KMS-11 (cell line): ENCODE measurements at regions not wholly inside any gene's neighbourhood (a gene's known extent, or its start where the extent isn't known, plus 50 kb on each side); places are given as distances from the start of the nearest gene placed in this dataset.

Source experiments
- H2AFZ ChIP-seq: fragments of 200-600 bp; sonication (generic); 2 replicates; pipeline ENCODE4 v1.6.1; 2016; ENCODE audit warnings: antibody characterized with exemption, mixed run types, low read depth
- H3K27ac ChIP-seq: fragments of 200-600 bp; sonication (generic); 2 replicates; pipeline ENCODE4 v1.6.1; 2016; ENCODE audit warnings: mild to moderate bottlenecking, mixed run types
- H3K27me3 ChIP-seq: fragments of 200-600 bp; sonication (generic); 2 replicates; pipeline ENCODE4 v1.6.1; 2017; ENCODE audit warnings: mild to moderate bottlenecking, low read depth, mixed run types, moderate library complexity; ENCODE audit not compliant: insufficient read depth
- H3K36me3 ChIP-seq: fragments of 200-600 bp; sonication (generic); 2 replicates; pipeline ENCODE4 v1.6.1; 2017; ENCODE audit warnings: mild to moderate bottlenecking, mixed run types; ENCODE audit not compliant: insufficient read depth
- H3K4me1 ChIP-seq: fragments of 200-600 bp; sonication (generic); 2 replicates; pipeline ENCODE4 v1.6.1; 2016; ENCODE audit warnings: mild to moderate bottlenecking, low read depth, mixed run types; ENCODE audit not compliant: poor library complexity, severe bottlenecking
- H3K4me2 ChIP-seq: fragments of 200-600 bp; sonication (generic); 2 replicates; pipeline ENCODE4 v1.7.0; 2016; ENCODE audit warnings: mild to moderate bottlenecking, mixed run types
- H3K4me3 ChIP-seq: fragments of 200-600 bp; sonication (generic); IDR thresholded peaks from 2 replicates; pipeline ENCODE4 v1.6.1; 2017; ENCODE audit warnings: low read depth, low read length, mixed read lengths; ENCODE audit not compliant: insufficient read depth
- H3K79me2 ChIP-seq: fragments of 200-600 bp; sonication (generic); 2 replicates; pipeline ENCODE4 v1.6.1; 2016; ENCODE audit warnings: low read depth, mixed run types; ENCODE audit not compliant: insufficient read depth
- H3K9ac ChIP-seq: fragments of 200-600 bp; sonication (generic); 2 replicates; pipeline ENCODE4 v1.6.1; 2016; ENCODE audit warnings: mild to moderate bottlenecking, mixed run types
- H4K20me1 ChIP-seq: fragments of 200-600 bp; sonication (generic); 2 replicates; pipeline ENCODE4 v1.6.1; 2016; ENCODE audit warnings: mild to moderate bottlenecking, mixed run types; ENCODE audit not compliant: insufficient read depth
- TF ChIP-seq, protein P1 (sequence below): fragments of 200-600 bp; sonication (generic); conservative IDR thresholded peaks from 2 replicates; pipeline ENCODE4 v1.6.1; 2017; ENCODE audit warnings: low read depth, mild to moderate bottlenecking, antibody characterized with exemption, low read length, moderate library complexity, mixed read lengths

DNA sequence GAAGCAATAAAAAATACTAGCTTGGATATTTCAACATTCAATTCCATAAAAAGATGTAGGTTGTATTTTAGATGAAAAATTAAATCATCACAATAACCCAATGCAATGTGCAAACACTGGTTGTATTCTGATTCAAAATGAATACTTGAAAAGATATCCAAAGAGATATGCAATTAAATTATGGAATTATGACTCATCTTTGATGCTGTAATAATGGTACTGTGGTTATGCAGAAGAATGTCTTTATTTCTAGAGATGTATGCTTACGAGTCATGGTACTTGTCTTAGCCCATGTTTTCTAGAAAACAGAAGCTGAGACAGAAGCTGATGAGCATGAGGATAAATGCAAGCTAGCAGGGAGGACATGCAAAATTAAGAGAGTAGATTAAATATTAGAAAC, 1941.4 kb upstream of the NUDT12 start:
- Histone ChIP-seq H3K4me2 (no peak overlapping the region), H4K20me1 (no peaks in the 10 kb centered on the region), H3K9ac (no peak overlapping the region), H3K79me2 (no peaks in the 10 kb centered on the region), H3K4me1 (no peaks in the 10 kb centered on the region), H3K27me3 (no peaks in the 10 kb centered on the region), H3K36me3 (no peaks in the 10 kb centered on the region), H2AFZ (no peak overlapping the region), H3K27ac (no peak overlapping the region), H3K4me3 (no peak overlapping the region)
- TF ChIP-seq, protein P1, sequence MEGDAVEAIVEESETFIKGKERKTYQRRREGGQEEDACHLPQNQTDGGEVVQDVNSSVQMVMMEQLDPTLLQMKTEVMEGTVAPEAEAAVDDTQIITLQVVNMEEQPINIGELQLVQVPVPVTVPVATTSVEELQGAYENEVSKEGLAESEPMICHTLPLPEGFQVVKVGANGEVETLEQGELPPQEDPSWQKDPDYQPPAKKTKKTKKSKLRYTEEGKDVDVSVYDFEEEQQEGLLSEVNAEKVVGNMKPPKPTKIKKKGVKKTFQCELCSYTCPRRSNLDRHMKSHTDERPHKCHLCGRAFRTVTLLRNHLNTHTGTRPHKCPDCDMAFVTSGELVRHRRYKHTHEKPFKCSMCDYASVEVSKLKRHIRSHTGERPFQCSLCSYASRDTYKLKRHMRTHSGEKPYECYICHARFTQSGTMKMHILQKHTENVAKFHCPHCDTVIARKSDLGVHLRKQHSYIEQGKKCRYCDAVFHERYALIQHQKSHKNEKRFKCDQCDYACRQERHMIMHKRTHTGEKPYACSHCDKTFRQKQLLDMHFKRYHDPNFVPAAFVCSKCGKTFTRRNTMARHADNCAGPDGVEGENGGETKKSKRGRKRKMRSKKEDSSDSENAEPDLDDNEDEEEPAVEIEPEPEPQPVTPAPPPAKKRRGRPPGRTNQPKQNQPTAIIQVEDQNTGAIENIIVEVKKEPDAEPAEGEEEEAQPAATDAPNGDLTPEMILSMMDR: no peak

DNA sequence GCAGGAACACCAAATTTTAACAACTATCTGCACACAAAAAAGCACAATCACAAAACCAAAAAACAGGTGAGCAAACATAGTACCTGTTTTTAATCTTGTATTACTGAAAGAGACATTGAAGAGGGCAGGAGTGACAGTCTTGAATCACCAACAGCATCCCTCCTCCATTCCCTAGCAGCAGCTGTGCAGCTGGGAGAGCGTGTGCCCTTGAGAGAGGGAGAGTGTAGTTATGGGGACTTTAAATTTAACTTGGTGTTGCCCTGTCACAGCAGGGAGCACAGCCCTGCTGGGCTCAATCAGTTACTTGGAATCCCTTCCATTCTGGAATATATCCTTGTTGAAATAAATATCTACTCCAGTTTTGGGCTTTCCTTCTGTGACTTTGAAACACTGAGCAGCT, 1938.7 kb upstream of the NUDT12 start:
- no peaks in the 10 kb centered on the region for H4K20me1 ChIP-seq
- no peak overlapping the region for H3K4me3 ChIP-seq
- H3K4me1 ChIP-seq: no peaks in the 10 kb centered on the region
- H3K27me3 ChIP-seq: no peaks in the 10 kb centered on the region
- H3K27ac ChIP-seq: no peak overlapping the region
- no peak overlapping the region for H3K4me2 ChIP-seq
- no peak overlapping the region for H3K9ac ChIP-seq
- TF ChIP-seq, protein P1: no peak
- H2AFZ ChIP-seq: no peak overlapping the region
- H3K79me2 ChIP-seq: no peaks in the 10 kb centered on the region
- H3K36me3 ChIP-seq: no peaks in the 10 kb centered on the region

- TF ChIP-seq, protein P1: no peak
- no peaks in the 10 kb centered on the region for H3K79me2 ChIP-seq
- H4K20me1 ChIP-seq: no peaks in the 10 kb centered on the region
- H3K4me2 ChIP-seq: no peak overlapping the region
- H3K36me3 ChIP-seq: no peaks in the 10 kb centered on the region
- H3K4me3 ChIP-seq: no peak overlapping the region
- H3K9ac ChIP-seq: no peak overlapping the region
- H3K4me1 ChIP-seq: no peaks in the 10 kb centered on the region
- H3K27ac ChIP-seq: no peak overlapping the region
- H3K27me3 ChIP-seq: no peaks in the 10 kb centered on the region
- H2AFZ ChIP-seq: no peak overlapping the region
Measured at GRCh38 chr5:105475401-105475800, 1912.8 kb upstream of the NUDT12 start.

DNA sequence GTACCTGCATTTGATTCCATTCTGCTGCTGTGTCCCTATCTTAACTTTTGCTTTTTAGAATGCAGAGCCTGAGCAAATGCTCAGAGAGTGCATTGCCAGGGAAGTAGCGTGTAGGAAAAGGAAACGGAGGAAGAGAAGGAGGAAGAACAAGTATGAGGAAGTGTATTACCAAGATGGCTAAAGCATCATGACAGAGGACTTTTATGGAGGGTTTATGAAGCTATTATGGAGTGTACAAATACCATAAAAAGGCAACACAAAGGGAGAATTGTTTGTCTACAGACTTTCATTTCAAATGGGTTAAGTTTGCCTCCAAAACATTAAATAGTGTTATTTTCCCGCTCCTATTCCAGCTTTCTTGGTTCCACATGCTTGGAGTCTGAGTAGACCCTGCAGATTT, 1899.8 kb upstream of the NUDT12 start:
- no peaks in the 10 kb centered on the region for H3K27me3 ChIP-seq
- no peak overlapping the region for H3K9ac ChIP-seq
- H4K20me1 ChIP-seq: no peaks in the 10 kb centered on the region
- no peaks in the 10 kb centered on the region for H3K79me2 ChIP-seq
- H3K27ac ChIP-seq: no peak overlapping the region
- H2AFZ ChIP-seq: no peak overlapping the region
- H3K4me3 ChIP-seq: no peak overlapping the region
- H3K4me2 ChIP-seq: no peak overlapping the region
- TF ChIP-seq, protein P1: no peak
- no peaks in the 10 kb centered on the region for H3K36me3 ChIP-seq
- H3K4me1 ChIP-seq: no peaks in the 10 kb centered on the region
